Right lobe of liver (tissue), 4 donors: ENCODE measurements at regions not wholly inside any gene's neighbourhood (a gene's known extent, or its start where the extent isn't known, plus 50 kb on each side); places are given as distances from the start of the nearest gene placed in this dataset.

ENCODE experiments used
- POLR2A ChIP-seq: fragments of 450-650 bp; IDR thresholded peaks from one replicate; pipeline ENCODE4 v1.6.1; 2017; ENCODE audit warnings: antibody characterized with exemption, mild to moderate bottlenecking
- TF ChIP-seq, protein P1 (sequence below), 4 donors: fragments of 200-600 bp in 3 of 4; fragments of 450-650 bp in 1 of 4; IDR thresholded peaks; one replicate each; pipeline versions ENCODE4 v1.5.1 to v1.8.0; 2016 to 2022; ENCODE audit warnings: antibody characterized with exemption in 4 of 4, mild to moderate bottlenecking in 2 of 4
- donor health status: DM: no; HTN: no; CAD: no.
- donor health status: DM: no; HTN: no; CAD: no.
- donor health status: DM: no; HTN: yes; CAD: no.

DNA sequence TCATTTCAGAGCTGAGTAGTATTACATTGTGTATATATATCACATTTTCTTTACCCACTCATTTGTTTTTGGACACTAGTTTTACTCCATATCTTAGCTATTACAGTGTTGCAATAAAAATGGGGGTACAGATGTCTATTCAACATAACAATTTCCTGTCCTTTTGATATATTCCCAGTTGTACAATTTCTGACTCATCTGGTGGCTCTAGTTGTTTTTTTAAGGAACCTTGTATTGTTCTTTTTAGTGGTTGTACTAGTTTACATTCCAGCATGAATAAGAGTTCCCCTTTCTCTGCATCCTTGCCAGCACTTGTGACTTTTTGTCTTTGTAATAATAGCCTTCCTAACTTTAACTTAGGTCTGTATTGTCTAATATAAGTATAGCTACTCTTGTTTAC is 739.9 kb downstream of the XPNPEP1 start:
- TF ChIP-seq, protein P1, sequence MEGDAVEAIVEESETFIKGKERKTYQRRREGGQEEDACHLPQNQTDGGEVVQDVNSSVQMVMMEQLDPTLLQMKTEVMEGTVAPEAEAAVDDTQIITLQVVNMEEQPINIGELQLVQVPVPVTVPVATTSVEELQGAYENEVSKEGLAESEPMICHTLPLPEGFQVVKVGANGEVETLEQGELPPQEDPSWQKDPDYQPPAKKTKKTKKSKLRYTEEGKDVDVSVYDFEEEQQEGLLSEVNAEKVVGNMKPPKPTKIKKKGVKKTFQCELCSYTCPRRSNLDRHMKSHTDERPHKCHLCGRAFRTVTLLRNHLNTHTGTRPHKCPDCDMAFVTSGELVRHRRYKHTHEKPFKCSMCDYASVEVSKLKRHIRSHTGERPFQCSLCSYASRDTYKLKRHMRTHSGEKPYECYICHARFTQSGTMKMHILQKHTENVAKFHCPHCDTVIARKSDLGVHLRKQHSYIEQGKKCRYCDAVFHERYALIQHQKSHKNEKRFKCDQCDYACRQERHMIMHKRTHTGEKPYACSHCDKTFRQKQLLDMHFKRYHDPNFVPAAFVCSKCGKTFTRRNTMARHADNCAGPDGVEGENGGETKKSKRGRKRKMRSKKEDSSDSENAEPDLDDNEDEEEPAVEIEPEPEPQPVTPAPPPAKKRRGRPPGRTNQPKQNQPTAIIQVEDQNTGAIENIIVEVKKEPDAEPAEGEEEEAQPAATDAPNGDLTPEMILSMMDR (IDR thresholded peaks at IDR 0.05): no peak
- TF ChIP-seq POLR2A: no peak
